Stimulated activated CD8-positive, alpha-beta memory T cell treated with anti-CD3 and anti-CD28 coated beads, Interleukin-4, amount 100 ng/mL, for 1 hour (primary cell): ENCODE measurements at regions not wholly inside any gene's neighbourhood (a gene's known extent, or its start where the extent isn't known, plus 50 kb on each side); places are given as distances from the start of the nearest gene placed in this dataset.

ENCODE experiments used
- DNase-seq, 2 donors: peaks; one replicate each; pipeline ENCODE4 v3.0.0-alpha.2; 2020; ENCODE audit warnings: low read depth in 2 of 2, low spot score in 1 of 2

DNA sequence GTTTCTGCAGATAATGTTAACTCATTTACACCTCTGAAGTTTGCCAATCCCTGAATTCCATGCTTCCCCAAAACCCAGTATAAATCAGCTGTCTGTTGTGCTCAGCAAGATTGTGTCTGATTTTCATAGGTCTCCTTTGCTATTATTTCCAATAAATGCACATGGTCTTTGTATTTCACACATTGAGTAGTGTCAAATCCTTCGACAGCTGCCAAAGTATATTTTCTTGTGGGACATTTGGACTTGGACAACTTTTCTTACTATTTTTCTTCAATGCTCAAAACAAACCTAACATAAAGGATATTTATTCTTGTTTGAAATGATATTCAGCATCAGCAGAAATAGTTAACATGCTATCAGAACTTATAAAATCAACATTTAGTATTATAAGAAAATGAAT lies 406.1 kb upstream of the OR4E1 start:
- no peak for DNase-seq

DNA sequence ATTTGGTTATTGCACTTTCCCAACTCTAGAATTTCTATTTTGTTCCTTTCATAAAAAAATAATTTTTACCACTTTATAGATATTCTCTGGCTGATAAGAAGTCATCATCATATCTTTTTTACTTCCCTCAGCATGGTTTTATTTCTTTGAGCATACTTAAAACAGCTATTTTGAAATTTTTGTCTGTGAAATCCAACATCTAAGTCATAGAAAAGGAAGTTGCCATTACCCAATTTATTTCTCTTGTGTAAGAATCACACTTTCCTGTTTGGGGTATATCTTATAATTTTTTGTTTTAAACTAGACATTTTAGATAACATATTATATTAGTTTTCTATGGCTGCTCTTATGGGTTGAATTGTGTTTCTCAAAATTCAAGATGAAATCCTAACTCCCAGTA lies 400.2 kb upstream of the OR4E1 start:
- no peak for DNase-seq

DNA sequence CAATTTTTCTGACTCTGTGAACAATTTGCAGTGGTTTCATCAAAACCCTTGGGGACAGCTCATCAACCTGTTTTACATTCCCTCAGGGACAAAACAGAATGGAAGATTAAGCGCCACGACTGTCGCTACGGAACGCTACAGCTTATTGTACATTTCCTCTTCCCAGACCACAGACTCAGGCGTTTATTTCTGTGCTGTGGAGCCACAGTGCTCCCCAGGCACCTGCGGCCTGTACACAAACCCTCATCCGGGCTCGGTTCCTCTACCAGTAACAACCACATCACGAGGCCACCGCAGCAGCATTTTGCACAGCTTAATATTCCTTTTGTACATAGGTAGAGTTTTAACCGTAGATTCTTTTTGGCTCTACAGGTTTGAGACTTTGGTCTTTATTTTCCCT lies 397.4 kb upstream of the OR4E1 start:
- no peak for DNase-seq

DNA sequence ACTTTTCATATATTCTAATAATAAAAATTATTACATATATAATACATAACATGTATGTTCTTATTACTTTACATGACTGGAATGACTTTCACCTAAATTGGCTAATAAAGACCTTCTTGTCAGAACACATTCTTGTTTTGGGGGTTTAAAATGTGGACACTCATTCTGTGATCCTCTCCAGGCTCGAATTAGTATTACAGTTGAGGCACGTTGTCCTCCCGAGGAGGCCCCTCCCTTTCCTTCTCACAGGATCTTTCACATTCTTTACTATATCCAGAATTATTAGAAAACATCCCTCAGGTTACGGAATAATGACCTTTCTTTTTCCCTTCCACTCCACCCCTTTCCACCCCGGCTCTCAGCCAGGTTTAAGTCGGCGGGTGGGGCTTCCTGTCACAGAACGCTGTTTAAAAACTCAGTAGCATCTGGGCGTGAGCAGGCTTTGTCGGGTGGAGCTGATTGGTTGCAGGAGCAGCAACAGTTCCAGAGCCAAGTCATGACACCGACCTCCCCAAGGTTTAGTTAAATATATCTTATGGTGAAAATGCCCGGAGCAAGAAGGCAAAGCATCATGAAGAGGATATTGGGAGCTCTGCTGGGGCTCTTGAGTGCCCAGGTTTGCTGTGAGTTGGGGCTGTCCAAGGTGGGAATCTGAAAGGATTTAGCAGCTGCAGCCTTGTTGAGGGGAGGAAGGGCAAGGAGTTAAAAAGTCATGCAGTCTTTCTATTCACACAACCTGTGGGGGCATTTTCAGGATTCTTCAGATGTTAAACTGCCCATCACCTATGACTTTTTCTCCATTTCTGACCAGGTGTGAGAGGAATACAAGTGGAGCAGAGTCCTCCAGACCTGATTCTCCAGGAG lies 396.7 kb upstream of the OR4E1 start:
- peak in 1 of 2 donors; percentile 25 for DNase-seq

DNA sequence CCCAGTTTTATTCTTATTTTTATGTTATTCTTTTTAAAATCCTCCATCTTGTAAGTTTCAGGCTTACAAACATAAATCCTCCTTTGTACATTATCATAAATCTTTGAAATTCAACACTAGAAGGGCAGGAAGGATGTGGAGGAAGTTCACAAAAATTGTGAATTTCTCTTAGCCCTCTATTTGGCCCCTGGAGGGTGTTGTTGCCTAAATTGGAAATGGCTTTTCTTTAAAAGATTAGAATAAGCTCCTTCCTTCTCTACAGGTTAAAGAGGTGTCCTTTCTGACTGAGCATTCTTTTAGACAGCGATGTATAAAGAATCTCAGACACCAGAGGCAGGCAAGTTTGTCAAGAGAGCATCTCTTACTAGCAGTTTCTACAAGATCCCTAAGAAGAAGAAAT lies 391.7 kb upstream of the OR4E1 start:
- DNase-seq = no peak

DNA sequence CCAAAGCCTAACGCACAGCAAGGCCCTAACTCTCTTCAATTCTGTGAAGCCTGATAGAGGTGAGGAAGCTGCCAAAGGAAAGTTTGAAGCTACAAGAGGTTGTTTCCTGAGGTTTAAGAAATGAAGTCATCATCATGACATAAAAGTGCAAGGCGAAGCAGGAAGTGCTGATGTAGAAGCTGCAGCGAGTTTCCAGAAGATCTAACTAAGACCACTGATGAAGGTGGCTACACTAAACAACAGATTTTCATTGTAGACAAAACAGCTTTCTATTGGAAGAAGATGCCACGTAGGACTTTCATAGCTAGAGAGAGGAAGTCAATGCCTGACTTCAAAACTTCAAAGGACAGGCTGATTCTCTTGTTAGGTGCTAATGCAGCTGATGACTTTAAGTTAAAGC lies 385.6 kb upstream of the OR4E1 start:
- no peak for DNase-seq

DNA sequence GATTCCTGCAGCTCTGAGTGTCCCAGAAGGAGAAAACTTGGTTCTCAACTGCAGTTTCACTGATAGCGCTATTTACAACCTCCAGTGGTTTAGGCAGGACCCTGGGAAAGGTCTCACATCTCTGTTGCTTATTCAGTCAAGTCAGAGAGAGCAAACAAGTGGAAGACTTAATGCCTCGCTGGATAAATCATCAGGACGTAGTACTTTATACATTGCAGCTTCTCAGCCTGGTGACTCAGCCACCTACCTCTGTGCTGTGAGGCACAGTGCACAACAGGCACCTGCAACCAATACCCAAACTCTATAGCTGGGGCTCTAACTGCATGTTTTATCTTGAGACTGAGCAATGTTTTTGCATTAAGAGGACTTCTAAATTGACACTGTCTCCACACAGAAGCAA lies 379.2 kb upstream of the OR4E1 start:
- no peak for DNase-seq

DNA sequence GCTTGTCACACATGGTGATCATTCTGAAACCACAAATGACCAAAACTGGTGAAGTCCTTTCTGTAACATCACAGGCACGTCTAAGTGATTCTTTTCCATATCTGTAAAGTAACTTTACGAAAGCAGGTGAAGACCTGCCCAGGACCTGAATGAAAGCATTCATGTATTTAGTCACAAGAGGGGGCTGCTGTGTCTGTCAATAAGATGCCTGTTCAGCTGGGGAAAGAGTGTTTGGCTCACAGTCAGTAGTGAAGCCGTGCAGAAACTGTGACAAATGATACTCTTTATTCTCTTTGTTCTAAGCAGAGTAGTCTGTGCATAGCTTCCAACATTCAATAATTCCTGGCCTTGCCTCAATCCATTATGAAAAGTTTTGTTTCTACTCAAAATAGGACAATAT lies 373.5 kb upstream of the OR4E1 start:
- no peak for DNase-seq

DNA sequence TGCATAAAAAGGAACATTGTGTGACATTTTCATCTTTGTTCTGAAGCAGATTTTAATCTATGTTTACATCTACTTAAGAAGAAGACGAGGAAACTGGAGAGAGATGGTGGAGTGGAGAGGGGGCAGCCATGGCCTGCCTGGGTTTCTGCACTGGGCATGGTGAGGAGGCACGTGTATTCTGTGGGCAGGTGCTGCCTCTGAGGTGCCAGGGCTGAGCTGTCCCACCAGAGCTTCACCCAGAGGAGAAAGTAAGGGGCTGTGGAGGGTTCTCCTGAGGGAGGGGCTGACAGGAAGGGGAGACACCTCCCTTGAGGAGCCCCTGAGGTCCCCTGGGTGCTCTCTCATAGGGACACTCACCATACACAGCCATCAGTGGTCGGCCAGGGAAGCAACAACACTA lies 372.4 kb upstream of the OR4E1 start:
- no peak for DNase-seq

DNA sequence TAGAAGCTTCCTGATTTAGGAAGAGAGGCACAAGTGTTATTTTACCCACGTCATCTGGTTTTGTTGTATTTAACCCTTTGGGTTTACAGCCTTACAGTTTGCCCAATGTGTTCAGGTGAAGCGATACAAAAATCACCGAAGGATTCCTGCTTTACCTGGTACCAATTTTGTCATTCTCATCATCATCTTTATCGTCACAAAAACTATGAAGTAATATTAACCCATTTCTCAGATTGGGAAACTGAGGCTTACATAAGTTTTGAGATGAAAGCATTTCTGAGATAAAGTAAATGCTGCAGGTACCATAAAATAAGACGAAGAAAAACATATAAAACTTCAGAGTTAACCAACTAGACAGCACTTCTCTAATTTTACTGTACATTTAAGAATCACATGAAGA lies 370.6 kb upstream of the OR4E1 start:
- DNase-seq = no peak

DNA sequence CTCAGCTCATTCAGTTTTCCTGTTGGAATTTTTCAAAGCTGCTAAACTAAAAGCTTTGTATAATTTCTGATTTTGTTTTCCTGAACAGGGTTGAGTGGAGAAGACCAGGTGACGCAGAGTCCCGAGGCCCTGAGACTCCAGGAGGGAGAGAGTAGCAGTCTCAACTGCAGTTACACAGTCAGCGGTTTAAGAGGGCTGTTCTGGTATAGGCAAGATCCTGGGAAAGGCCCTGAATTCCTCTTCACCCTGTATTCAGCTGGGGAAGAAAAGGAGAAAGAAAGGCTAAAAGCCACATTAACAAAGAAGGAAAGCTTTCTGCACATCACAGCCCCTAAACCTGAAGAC lies 367.1 kb upstream of the OR4E1 start:
- DNase-seq = no peak

DNA sequence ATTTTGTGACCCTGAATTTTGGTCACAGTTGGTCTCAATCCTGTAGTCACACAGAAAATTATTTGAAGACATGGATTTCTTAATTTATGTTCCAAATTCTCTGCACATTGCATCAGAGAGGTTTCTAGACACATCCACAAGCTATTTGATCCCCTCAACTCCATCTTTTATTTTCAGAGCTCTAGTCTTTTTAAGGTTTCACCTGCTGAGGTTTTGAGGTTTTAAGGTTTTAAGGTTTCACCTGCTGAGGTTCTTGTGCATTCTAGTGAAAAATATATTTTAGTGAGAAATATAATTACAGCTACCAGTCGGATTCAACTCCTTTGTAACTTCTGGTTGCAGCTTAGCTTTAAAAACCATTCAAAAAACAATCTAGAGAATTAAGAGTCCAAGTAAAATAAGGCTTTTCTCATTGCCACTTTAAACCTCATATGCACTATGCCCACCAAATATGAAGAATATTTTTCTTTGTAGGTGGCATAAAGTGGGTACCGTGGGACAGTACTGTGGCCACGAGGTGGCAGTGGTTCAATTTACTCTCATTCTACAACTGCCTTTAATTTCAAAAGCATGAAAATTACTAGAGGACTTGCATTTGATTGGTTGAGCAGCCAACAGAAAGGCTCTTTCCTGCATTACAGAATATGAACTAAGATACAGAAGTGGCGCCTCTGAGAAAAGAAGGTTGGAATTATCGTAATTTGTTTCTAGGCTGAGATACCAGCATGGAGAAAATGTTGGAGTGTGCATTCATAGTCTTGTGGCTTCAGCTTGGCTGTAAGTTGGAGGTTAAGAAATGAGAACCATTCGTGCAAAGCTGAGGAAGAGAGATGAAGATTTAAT lies 366.5 kb upstream of the OR4E1 start:
- DNase-seq = no peak

DNA sequence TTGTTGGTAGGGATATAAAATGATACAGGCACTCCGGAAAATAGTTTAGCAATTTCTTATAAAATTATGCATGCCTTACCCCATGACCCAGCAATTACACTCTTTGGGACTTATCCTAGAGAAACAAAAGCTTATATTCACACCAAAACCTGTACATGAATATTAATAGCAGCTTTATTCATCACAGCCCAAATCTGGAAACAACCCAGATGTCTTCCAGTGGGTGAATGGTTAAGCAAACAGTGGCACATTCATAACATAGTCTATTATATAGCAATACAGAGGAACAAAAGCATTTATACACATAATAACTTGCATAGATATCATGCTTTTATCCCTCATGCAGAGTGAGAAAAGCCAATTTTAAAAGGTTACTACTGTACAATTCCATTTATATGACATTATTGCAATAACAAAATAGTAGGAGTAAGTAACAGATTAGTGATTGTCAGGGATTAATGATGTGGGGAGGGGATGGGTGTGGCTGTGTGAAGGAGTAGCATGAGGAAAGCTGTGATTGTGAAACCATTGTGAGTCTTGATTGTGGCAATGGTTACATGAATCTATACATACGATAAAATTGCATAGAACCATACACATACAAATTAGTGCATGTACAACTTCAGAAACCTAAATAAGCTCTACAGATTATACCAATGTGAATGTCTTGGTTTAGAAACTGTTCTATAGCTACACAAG lies 363.1 kb upstream of the OR4E1 start:
- DNase-seq = no peak

DNA sequence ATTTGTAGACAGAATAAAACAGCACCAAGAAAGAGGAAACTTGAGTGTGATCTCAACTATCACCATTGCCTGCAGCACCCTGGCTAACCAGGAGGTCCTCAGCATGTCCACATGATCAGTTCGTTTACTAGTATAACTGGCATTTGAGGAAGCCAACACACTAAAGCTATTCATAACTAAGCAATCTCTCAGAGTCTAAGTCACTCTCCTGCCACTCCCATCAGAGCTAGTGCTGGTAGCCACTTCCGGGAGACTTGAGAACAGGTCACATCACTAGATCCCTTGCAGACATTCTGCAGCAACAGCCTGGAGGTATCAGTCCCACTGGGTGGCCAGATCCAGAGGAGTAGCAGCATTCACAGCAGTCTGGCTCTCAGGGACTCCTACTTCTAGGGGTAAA lies 352.9 kb upstream of the OR4E1 start:
- DNase-seq = no peak

DNA sequence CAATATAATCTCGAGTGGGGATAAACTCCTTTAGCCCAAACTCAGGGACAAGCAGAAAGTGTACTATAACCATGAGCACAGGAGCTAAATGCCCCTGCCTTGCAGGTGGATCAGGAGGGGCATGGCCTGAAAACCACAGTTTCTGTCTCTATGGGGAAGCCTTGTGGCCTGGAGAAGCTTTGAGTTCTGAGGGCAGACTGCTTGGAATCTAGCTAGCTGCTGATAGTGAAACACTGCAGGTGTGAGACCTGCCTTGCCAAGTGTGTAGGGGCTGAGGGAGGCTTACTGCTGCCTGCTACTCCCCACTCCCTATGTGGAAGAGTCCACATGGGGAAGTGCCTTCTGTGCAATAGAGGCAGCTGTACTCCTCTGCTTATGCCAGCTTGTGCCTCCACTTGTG lies 352.3 kb upstream of the OR4E1 start:
- DNase-seq = no peak

DNA sequence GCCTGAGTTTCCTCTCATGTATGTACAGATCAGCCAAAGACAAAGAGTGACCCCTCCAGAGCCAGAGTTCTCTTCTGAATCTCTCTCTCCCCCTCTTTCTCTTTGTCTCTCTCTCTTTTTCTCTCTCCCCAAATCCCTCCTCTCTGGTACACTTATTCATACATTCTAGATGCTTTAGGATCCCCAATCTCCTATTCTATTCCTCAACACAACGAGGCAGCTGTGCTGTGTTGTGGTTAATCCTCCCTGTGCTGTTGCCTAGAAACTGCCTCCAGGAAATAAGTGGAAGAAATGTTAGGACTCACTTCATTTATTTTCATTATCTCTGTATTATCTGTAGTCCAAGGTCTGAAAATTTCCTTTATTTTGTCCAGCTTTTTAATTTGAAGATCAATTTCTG lies 350.5 kb upstream of the OR4E1 start:
- no peak for DNase-seq

DNA sequence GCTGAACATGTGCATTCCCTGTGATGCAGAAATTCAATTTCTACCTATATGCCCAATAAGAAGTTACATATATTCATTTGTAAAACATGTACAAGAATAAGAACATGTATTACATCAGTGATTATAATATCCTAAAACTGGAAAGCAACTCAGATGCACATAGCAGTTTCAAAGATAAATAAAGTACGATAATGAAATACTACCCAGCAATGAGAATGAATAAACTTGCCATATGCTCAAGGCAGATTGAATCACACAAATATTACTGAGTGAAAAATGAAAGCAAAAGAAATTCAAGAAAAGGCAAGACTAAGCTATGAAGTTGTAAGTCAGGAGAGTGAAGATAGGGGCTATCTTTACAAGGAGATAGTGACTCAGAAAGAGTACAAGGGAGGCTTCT lies 345.3 kb upstream of the OR4E1 start:
- DNase-seq = no peak

DNA sequence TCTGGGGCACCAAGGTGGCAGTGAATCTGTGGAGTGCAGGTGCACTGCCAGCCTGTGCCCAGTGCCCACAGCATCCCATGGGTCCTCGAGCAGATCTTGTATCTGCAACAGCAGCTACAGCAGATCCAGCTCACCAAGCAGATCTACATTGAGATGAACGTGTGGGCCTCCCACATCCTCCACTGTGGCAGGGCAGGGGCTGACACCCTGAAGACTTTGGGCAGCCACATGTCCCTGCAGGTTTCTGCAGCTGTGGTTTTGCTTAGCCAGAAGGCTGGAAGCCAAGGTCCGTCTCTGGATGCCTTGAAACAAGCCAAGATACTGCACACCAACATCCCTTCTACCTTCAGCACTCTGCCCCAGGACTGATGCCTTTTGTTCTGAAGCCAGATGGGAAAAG lies 338.8 kb upstream of the OR4E1 start:
- no peak for DNase-seq

DNA sequence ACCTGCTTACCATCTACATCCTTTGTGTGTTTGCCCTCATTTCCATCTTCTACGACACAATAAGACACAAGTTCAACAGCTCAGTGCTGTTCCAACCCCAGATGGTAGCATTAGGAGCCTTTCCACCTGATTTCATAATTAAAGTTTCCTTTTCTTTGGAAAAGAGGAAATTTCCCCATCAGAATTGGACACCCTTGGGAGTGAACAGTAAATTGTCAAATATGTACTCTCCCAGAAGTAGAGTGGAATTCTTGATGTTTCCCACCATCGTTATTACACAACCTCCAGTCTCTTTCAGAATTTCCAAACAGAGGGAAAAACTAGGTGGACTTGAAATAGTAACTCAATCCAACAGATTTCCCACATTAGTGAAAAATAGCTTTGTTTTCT lies 337.6 kb upstream of the OR4E1 start:
- DNase-seq = no peak

DNA sequence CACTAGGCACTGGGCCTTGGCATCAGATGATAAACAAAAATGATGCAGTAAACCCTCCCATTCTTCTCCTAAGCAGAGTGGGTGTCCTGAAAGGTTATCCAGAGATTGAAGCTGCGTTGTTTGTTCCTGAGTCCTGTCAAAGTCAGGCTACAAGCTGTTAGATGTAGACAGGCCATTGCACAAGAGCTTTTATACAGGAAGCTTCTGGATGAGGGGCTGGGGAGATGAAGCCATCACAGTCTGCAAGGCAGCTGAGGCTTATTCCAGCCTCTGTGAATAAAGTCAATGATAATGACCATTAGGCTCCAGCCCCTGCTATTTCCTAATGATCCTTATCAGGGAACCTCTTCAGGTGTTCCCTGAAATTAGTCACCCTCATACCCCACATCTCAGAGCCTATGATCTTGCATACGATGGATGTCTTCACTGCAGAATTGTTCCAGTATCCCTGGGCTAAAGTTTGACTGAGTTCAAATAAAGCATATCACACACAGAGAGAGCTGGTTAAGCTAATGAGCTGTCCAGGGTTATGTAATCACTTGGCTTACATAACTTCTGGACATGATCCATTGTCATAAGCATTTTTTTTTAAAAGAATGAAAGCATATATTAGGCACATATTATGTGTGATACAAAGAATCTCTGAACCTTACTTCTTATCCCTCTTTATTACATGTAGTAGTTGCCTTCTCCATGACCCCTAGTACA lies 337.1 kb upstream of the OR4E1 start:
- no peak for DNase-seq

DNA sequence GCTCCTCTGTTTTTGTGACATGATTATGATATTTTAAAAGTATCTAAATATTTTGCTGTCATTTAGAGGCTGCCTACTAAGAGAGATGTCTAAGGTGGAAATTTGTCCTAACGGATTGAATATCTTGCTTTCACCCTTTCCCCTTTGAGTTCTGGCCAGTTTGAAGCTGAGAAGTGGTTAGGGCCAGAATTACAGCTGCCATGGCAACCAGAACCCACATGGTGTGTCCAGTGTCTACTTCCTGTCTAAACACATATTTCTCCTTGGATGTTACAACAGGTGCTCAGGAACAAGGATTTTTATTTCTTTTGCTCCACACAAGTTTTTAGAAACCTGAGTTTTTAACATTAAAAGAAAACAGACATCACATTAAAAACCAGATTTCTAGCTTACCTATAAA lies 335.1 kb upstream of the OR4E1 start:
- DNase-seq = no peak
